Non-pigmented ciliary epithelial cell (primary cell): ENCODE measurements at regions not wholly inside any gene's neighbourhood (a gene's known extent, or its start where the extent isn't known, plus 50 kb on each side); places are given as distances from the start of the nearest gene placed in this dataset.
"Not testable (repeated sequence)": the region's sequence is repeated elsewhere in the genome, so short reads cannot be mapped to it uniquely, and the experiment has no call there.

Experiments used
- DNase-seq: peaks from one replicate; pipeline ENCODE4 v3.0.0-alpha.2; 2010; ENCODE audit warnings: low read depth

GRCh38 chr5:38645508-38645907 lies 89.1 kb upstream of the LIFR start:
- DNase-seq = no peak

DNA sequence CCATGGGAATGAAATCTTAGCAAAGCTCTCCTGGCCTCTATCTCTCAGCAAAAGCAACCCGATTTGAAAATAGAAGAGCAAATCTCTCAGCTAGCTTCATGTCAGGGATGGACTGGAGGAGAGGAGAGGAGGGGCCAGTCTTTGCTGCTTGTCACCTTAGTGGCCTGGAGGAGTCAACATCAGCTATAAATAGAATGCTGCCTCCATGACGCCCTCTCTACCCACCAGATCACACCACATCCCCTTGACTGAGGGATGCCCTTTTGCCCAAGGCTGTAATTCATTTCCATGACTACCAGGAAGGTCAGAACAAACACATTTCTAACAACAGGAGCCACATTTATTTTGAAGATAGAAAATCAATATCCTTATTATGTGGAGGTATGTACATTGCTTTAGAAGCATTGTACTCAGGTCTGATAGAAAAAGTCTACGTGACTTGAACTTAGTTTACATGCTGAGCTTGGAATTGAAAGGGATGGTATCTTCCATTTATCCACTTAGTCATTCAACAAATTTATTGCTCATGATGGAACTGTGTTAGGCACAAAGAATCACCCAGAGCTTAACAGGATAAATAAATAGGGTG lies 92.4 kb upstream of the LIFR start:
- no peak for DNase-seq

- no peak for DNase-seq
Measured at GRCh38 chr5:38650540-38650939, 94.1 kb upstream of the LIFR start.

- DNase-seq = no peak
Measured at GRCh38 chr5:38650946-38651345, 94.5 kb upstream of the LIFR start.

- DNase-seq = no peak
Measured at GRCh38 chr5:38651806-38652205, 95.4 kb upstream of the LIFR start.

DNA sequence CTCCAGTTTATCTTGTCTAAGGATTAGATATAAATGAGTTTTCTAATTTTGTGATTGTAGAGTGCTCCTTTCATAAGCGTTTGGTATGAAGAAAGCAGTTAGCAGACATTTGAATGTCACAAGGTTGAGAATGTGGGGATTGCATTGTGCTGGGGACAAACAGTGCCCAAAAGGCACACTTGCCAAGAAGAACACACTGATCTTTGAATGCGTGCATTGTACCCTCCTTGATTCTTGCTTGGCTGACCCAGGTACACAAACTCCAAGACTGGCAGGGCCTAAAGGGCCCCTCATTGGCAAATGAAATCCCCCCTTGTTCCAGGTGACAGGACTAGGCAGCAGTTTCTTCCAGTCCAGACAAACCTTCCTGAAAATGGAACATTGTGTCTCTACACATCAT lies 96.9 kb upstream of the LIFR start:
- no peak for DNase-seq

GRCh38 chr5:38655691-38656090 lies 99.2 kb upstream of the LIFR start:
- no peak for DNase-seq

DNA sequence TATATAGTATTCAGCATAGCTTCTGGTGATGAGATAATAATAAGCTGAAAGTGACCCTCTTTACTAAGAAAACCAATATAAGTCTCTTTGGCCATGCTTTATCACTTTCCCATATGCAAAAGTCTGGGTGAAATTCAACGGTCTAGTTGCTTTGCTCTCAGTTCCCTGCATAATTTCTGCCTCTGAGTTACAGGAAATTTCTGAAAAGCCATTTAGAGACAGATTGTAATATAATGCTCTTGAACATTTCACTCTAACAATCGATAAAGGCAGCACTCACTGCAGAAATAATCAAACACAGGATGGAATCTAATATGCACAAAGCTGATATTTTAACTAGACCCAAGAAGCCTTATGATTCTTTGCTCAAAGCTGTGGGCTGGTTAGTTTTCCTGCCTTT lies 100.1 kb upstream of the LIFR start:
- DNase-seq = no peak

GRCh38 chr5:38657020-38657419 lies 100.6 kb upstream of the LIFR start:
- no peak for DNase-seq

- DNase-seq = no peak
Measured at GRCh38 chr5:38660194-38660668, 103.8 kb upstream of the LIFR start.

DNA sequence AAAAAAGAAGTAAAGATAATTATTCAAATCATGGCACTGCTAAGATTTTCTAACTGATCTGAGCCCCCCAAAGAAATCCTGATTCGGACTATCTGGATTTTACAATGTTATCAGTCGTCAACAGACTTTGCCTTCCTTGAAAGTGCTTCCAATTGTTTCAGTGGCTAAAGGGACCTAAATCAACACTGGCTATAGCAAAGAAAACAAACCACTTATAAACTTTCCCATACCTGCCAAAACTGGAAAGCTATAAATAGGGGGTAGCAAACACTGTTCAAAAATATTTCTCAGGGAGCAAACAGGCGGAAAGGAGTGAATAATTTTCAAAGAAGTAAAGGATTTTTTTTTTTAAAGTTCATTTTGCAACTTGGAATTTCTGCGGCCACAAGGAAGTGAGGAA lies 105.6 kb upstream of the LIFR start:
- no peak for DNase-seq

DNA sequence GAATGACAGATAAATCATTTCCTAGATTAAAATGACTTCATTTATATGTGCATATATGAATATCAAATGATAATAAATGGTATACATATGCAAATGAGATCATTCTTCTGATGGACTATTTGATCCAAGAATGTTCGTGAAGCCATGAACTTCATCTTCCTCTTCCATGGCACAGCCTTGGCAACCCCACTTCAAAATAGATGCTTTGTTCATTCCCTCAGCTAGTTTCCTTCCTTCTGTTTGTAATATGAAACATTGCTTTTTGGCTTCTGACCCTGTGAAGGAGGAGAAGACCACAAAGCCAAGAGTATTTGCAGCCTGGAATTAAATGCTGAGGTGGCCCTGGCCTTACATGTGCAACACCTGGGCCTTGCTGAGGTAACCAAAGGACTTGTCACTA lies 106.8 kb upstream of the LIFR start:
- no peak for DNase-seq

GRCh38 chr5:38666668-38667498 lies 110.4 kb upstream of the LIFR start:
- peak; percentile 19 for DNase-seq

DNA sequence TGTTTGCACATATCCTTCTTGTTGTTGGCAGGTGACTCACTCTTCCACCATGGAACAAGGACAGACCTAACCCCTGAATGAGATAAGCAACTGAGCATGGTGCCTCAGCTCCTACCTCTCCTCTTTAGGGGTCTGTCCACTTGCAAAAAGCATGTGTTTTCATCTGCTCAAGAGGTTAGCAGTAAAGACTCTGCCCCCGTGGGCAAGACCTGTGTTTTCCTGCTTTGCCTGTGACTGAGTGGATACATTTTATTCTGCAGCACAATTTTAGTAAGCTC lies 111.0 kb upstream of the LIFR start:
- DNase-seq = no peak

DNA sequence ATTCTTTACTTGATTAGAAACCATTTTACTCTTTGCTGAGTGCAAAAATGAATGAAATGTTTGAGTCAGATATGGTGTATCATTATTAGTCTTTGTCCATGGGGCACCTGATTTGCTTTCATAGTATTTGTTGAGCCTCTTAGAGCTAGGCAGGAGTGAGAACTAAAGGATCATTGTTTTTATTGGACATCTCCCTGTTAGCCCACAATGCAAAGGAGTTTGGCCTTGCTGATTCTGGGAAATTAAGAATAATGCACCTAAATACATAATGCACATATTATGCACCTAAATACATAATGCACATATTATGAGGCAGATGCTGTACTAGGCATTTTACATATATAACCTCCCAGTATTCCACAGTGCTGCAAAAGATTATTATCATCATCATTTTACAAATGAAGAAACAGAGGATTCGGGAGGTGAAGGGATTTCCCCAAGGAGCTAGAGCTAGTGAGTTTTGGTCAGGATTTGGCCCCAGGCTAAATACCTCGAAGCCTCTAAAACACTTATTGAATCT lies 113.0 kb upstream of the LIFR start:
- no peak for DNase-seq

DNA sequence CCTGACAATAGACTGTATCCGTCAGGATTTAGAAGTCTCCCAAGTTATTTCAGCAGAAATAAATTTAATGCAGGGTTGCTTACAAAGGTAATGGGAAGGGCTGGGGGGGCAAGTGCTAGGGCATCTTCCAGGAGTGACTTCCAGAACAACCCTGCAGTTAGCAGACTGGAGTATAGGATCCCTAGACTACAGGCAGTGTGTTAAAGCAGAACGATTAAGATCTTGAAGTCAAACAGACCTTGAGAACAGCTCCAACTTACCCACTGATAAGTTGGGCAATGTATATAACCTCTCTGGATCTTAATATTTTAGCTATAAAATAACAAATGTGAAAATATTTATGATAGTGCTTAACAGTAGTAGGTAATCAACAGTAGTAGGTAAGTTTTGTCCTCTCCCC lies 113.6 kb upstream of the LIFR start:
- DNase-seq = no peak

DNA sequence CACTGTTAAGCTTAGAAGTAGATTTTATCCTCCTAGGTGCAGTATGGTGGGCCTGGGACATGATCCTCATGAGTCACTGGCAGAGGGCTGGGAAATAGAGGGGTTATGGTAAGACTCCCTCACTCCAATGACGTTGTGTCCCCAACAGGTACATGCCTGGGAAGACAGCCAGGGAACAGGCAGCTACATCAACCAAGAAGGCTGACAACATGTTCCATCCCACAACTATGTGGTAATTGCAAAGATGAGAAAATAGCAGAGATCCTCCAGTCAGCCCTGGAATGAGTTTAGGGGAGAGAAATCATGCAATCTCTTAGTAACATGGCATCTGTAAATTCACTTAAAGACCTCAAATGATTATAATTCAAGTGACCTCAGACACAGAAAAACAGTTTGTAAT lies 114.4 kb upstream of the LIFR start:
- peak; percentile 30 for DNase-seq

GRCh38 chr5:38672059-38672788 lies 115.8 kb upstream of the LIFR start:
- DNase-seq = peak; percentile 41

DNA sequence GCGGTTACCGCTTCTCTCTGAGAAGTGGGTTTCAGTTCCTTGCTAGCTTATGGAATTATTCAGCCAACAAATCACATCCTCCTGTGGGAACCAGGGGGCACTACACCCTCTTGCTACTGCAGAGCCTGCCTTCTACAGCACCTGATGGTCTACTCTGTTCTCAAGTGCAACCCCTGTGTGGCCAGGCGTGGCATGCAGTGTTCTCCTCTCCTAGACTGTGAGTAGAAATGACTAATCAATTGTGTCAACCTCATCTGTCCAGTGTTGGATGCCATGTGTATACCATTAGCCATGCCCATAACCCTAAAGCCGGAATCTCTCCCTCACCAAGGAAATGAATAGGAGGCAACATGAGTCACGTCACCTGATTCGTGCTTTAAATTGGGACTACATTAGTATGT lies 117.2 kb upstream of the LIFR start:
- DNase-seq = no peak

DNA sequence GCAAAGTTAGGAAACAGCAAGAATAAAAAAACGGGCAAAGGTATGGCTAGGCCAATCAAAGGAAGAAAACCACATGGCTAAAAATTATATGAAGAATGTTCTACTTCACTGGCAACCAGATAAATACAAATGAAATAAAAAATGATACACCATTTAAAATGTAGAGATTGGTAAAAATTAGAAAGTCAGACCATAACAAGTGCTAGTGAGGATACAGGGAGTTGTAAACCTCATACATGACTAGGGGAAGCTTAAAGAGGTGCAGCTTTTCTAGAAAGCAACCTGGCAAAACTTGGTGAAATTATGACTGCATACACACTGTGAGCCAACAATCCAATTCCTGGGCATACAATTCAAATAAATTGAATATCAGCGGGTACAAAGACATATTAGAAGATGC lies 119.0 kb upstream of the LIFR start:
- DNase-seq = no peak

GRCh38 chr5:38677636-38678035 lies 121.2 kb upstream of the LIFR start:
- DNase-seq = no peak

- DNase-seq = no peak
Measured at GRCh38 chr5:38678076-38678475, 121.6 kb upstream of the LIFR start.

GRCh38 chr5:38678697-38679096 lies 122.3 kb upstream of the LIFR start:
- DNase-seq = not testable (repeated sequence)
